Stimulated activated memory B cell treated with anti-CD40 and anti-IgM and Interleukin-4, amounts not matched to agents 10 μg/mL and 1 μg/mL and 100 μg/mL, for 72 hours (primary cell): ENCODE measurements at regions not wholly inside any gene's neighbourhood (a gene's known extent, or its start where the extent isn't known, plus 50 kb on each side); places are given as distances from the start of the nearest gene placed in this dataset.

Source experiments
- ATAC-seq: fragments of 150-1000 bp; cut with Tn5 transposase; 2 replicates; pipeline ENCODE4 v1.10.0; 2021
- H3K27ac Mint-ChIP-seq: one replicate; pipeline ENCODE4 v1.8.0; 2022; ENCODE audit warnings: mild to moderate bottlenecking, mixed read lengths
- H3K27me3 Mint-ChIP-seq: one replicate; pipeline ENCODE4 v1.8.0; 2022; ENCODE audit warnings: mixed read lengths
- H3K36me3 Mint-ChIP-seq: one replicate; pipeline ENCODE4 v1.8.0; 2022; ENCODE audit warnings: mixed read lengths
- H3K4me1 Mint-ChIP-seq: one replicate; pipeline ENCODE4 v1.8.0; 2022; ENCODE audit warnings: mixed read lengths
- H3K4me3 Mint-ChIP-seq: one replicate; pipeline ENCODE4 v1.8.0; 2022; ENCODE audit warnings: mild to moderate bottlenecking, moderate library complexity, mixed read lengths
- H3K9me3 Mint-ChIP-seq: one replicate; pipeline ENCODE4 v1.8.0; 2022; ENCODE audit warnings: mixed read lengths

DNA sequence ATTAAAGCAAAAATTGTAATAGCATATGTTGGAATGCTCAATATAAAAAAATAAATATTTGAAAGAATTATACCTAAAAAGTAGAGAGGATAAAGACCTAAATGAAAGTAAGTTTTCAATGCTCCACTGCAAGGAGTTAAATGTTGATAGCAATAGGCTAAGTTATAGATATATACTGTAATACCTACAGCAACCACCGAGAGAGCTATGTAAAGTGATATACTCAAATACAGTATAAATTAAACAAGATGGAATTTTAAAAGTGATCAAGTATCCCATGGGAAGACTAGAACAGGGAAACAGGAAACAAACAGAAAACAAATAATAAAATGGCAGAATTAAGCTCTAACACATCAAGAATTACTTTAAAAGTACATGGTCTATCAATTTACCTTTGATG, 73.9 kb downstream of the CASP3 start:
- Mint-ChIP-seq H3K27ac (no peak overlapping the region), H3K27me3 (no peaks in the 10 kb centered on the region)
- no peak for ATAC-seq

DNA sequence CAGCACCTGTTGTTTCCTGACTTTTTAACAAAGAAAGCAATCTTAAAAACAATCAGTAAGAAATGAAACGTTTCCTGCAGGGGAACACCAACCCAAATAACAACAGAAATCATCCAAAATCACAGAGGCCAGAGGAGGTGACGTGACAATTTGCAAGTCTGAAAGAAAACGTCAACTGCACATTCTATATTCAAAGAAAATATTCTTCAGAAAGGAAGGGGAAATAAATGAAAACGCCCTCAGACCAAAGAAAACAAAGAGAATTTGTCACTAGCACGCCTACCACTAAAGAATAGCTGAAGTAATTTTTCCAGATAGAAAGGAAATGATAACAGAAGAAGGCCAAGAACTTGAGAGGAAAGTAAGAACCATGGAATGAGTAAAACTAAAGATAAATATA, 74.4 kb downstream of the CASP3 start:
- peaks cover 3% of the 10 kb centered on the region for H3K9me3 Mint-ChIP-seq
- ATAC-seq: no peak
- H3K27ac Mint-ChIP-seq: no peak overlapping the region
- H3K4me1 Mint-ChIP-seq: peaks cover under 1% of the 10 kb centered on the region
- H3K27me3 Mint-ChIP-seq: no peaks in the 10 kb centered on the region
- no peaks in the 10 kb centered on the region for H3K36me3 Mint-ChIP-seq
- no peak overlapping the region for H3K4me3 Mint-ChIP-seq

More for the DNA sequence above, 73.9 kb downstream of the CASP3 start:
- no peaks in the 10 kb centered on the region for H3K36me3 Mint-ChIP-seq
- no peak overlapping the region for H3K4me3 Mint-ChIP-seq
- H3K4me1 Mint-ChIP-seq: no peaks in the 10 kb centered on the region
- peaks cover 5% of the 10 kb centered on the region for H3K9me3 Mint-ChIP-seq

DNA sequence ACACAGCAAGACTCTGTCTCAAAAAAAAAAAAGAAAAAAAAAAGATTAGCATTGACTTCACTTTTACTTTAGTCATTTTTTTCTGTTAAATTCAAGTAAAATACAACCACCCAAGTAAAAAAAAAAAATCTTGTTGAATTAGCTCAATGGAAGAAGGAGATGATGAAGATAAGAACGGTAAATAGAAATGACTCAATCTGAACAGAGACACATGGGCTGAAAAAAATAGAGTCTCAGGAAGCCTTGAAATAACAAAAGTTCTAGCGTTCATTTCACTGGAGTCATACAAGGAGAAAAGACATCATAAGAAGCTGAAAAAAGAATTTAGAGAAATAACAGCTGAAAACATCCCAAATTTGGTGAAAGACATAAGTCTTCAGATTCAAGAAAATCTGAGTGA, 75.5 kb downstream of the CASP3 start:
- no peak overlapping the region for H3K4me3 Mint-ChIP-seq
- H3K27me3 Mint-ChIP-seq: no peaks in the 10 kb centered on the region
- H3K4me1 Mint-ChIP-seq: peaks cover 11% of the 10 kb centered on the region
- ATAC-seq: no peak
- no peaks in the 10 kb centered on the region for H3K36me3 Mint-ChIP-seq
- H3K27ac Mint-ChIP-seq: no peak overlapping the region
- H3K9me3 Mint-ChIP-seq: no peaks in the 10 kb centered on the region

DNA sequence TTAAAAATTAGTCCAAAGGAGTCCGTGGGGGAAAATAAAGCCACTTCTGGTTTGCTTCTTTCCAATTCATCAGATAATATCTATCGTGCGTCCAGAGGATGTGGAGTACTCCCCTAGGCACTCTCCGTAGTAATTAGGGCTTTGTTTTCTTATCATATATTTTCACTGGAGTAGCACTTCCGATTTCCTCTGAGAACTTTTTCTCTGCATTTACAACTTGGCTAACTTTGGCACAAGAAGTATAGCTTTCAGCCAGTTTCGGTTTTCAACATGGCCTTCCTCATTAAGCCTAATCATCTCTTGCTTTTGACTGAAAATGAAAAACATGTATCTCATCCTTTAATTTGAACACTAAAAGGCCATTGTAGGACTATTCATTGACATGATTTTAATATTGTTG, 80.5 kb downstream of the CASP3 start:
- no peaks in the 10 kb centered on the region for H3K36me3 Mint-ChIP-seq
- H3K27me3 Mint-ChIP-seq: no peaks in the 10 kb centered on the region
- peaks cover 17% of the 10 kb centered on the region for H3K4me1 Mint-ChIP-seq
- no peak overlapping the region for H3K4me3 Mint-ChIP-seq
- no peak for ATAC-seq
- no peaks in the 10 kb centered on the region for H3K9me3 Mint-ChIP-seq
- H3K27ac Mint-ChIP-seq: peak overlapping the region; percentile 71

DNA sequence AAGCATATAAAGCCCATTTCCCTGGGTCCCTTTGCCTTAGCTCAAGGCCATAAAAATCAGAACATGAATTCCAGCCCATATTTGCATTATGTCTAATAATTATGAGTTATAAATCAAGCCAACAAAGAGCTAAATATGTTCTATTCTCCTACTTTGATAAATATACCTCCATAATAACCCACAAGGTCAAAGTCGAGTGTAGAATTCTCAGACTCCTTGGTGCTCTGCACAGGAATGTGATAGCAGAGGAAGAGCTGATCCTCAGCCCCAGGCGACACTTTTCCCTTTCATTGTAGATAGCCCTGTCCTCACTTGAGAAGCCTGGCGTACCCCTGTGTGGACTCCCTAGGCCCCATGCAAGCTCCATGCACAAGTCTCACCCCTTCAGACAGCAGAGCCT, 85.6 kb downstream of the CASP3 start:
- Mint-ChIP-seq H3K27ac (no peak overlapping the region), H3K4me1 (peaks cover 5% of the 10 kb centered on the region), H3K36me3 (no peaks in the 10 kb centered on the region), H3K27me3 (no peaks in the 10 kb centered on the region), H3K9me3 (no peaks in the 10 kb centered on the region), H3K4me3 (no peak overlapping the region)
- ATAC-seq: no peak

DNA sequence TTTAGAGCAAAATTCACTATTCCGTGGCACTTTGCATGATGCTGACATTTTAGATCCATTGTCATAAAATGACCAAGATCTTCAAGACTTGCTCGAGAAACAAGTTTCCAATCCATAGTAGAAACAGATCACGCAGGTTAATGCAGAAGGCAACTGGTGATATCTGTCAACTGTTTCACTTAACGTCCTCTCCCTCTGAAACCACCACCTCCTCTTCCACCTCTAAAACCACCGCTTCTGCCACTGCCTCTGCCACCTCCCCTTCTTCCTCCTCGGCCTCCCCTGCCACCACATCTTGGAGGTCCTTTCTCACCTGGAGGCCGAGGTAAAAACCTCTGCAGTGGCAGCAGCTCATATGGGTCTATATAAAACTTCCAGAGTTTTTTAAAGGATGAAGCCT, 84.6 kb upstream of the IRF2 start:
- no peaks in the 10 kb centered on the region for H3K36me3 Mint-ChIP-seq
- H3K27me3 Mint-ChIP-seq: peaks cover 3% of the 10 kb centered on the region
- no peaks in the 10 kb centered on the region for H3K9me3 Mint-ChIP-seq
- no peak overlapping the region for H3K27ac Mint-ChIP-seq
- H3K4me3 Mint-ChIP-seq: no peak overlapping the region
- no peak for ATAC-seq
- no peaks in the 10 kb centered on the region for H3K4me1 Mint-ChIP-seq

DNA sequence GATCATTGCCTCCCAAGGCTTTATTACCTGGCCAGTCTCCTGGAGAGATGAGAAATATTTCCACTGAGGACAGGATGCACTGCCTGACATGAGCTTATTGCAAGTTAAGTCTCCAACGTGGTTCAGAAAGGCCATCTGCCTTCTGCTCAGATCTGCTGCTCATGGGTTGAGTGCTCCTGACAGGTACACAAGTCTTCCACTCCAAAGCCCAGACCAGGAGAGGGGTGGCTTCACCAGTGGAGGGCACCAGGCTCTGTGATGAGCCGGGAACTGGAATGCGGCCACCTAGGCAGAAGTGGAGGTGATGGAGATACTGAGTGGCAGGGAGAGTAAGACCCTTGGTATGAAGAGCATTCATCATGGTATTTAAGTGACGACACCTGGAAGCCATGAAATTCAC, 79.5 kb upstream of the IRF2 start:
- no peaks in the 10 kb centered on the region for H3K9me3 Mint-ChIP-seq
- peaks cover 13% of the 10 kb centered on the region for H3K27me3 Mint-ChIP-seq
- no peak overlapping the region for H3K4me3 Mint-ChIP-seq
- H3K36me3 Mint-ChIP-seq: no peaks in the 10 kb centered on the region
- peaks cover 5% of the 10 kb centered on the region for H3K4me1 Mint-ChIP-seq
- no peak overlapping the region for H3K27ac Mint-ChIP-seq
- no peak for ATAC-seq

DNA sequence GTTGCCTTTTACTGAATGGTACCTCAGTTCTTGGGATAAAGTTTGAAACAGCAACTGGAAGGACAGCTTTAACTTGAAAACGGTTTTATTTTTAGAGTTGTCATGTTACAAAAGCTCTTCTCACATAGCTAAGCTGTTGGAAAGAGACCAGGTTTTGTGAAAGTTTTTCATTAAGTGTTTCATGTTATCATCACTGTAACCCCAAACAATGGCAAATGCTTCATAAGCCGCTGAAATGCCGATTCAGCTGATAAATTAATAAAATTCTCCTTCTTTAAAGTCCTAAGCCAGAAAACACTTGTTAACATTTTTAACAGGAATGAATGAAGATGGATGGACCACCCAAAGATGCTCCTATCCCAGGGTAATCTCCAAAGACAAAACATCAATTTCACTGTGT, 76.1 kb upstream of the IRF2 start:
- H3K4me1 Mint-ChIP-seq: peaks cover 14% of the 10 kb centered on the region
- no peak for ATAC-seq

DNA sequence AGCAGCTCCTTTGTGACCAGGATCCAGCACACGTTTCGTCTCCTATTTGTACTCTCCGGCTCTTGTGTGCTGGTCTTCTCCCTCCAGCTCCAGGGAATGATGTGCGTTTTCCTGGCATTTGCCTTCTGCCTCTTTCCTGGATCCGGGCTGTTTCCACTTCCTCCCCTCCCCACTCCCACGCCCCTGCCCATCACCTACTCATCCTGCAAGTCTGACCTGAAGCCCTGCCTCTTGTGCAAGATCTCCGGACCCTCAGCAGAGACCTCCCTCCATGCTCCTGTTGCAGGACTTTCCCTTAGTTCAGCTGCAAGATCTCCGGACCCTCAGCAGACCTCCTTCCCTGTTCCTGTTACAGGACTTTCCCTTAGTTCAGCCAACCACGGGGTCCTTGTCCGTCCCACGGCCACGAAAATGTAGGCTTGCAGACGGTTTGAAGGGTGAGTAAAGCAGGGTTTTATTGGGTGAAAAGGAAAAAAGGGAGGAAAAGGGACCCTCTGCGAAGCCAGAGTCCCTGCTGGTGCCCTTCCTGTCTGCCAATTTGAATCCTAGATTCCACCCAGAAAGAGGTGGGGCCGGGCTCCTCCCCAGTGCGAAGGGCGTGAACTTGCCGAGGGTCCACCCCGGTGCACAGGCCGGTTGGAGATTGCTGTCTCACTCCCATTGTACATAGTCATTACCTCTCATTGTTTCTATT, 74.4 kb upstream of the IRF2 start:
- H3K4me1 Mint-ChIP-seq: peaks cover 14% of the 10 kb centered on the region
- H3K27ac Mint-ChIP-seq: no peak overlapping the region
- H3K4me3 Mint-ChIP-seq: peak overlapping the region; percentile 41
- no peak for ATAC-seq
- peaks cover 14% of the 10 kb centered on the region for H3K27me3 Mint-ChIP-seq
- no peaks in the 10 kb centered on the region for H3K36me3 Mint-ChIP-seq
- no peaks in the 10 kb centered on the region for H3K9me3 Mint-ChIP-seq

More for the DNA sequence above, 76.1 kb upstream of the IRF2 start:
- peaks cover 18% of the 10 kb centered on the region for H3K27me3 Mint-ChIP-seq
- H3K4me3 Mint-ChIP-seq: no peak overlapping the region
- H3K36me3 Mint-ChIP-seq: no peaks in the 10 kb centered on the region
- no peak overlapping the region for H3K27ac Mint-ChIP-seq
- H3K9me3 Mint-ChIP-seq: no peaks in the 10 kb centered on the region

DNA sequence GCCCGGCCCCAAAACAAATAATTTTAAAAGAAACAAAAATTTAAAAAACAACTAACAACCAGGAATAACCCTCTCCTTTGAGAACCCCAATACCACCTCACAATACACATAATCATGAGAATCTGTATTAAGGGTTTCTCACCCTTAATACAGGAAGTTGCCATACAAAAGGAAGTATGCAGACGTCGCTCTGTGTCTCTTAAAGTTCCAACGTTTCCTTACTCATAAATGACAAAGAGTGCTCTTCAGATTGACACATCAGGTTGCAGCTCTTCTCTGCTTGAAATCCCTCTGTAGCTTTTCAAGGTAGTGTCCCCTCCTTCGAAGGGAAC, 73.9 kb upstream of the IRF2 start:
- H3K27ac Mint-ChIP-seq: no peak overlapping the region
- ATAC-seq: no peak

DNA sequence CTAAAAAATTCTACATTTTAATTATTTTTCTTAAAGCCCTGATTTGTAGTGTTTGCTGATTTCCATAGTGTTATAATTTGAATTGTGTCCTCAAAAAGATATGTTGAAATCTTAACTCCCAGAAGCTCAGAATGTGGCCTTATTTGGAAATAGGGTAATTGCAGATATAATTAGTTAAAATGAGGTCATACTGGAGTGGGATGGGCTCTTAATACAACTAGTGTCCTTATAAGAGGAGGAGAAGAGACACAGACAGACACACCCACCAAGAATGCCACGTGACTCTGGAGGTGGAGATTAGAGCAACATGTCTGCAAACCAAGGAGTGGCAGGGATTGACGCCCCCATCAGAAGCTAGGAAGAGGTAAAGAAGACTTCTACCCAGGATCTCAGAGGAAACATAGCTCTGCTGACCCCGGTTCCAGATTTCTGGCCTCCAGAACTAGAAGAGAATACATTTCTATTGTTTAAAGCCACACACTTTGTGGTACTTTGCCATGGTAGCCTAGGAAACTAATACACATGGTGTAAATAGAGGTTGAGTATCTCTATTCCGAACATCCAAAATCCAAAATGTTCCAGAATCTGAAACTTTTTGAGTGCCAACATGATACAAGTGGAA, 70.5 kb upstream of the IRF2 start:
- H3K27ac Mint-ChIP-seq: no peak overlapping the region
- H3K4me3 Mint-ChIP-seq: no peak overlapping the region
- H3K27me3 Mint-ChIP-seq: peaks cover 11% of the 10 kb centered on the region
- H3K9me3 Mint-ChIP-seq: no peaks in the 10 kb centered on the region
- peaks cover 14% of the 10 kb centered on the region for H3K4me1 Mint-ChIP-seq
- no peak for ATAC-seq
- H3K36me3 Mint-ChIP-seq: no peaks in the 10 kb centered on the region

More for the DNA sequence above, 73.9 kb upstream of the IRF2 start:
- H3K27me3 Mint-ChIP-seq: peaks cover 11% of the 10 kb centered on the region
- no peaks in the 10 kb centered on the region for H3K9me3 Mint-ChIP-seq
- H3K4me3 Mint-ChIP-seq: no peak overlapping the region
- H3K36me3 Mint-ChIP-seq: no peaks in the 10 kb centered on the region
- peaks cover 14% of the 10 kb centered on the region for H3K4me1 Mint-ChIP-seq

DNA sequence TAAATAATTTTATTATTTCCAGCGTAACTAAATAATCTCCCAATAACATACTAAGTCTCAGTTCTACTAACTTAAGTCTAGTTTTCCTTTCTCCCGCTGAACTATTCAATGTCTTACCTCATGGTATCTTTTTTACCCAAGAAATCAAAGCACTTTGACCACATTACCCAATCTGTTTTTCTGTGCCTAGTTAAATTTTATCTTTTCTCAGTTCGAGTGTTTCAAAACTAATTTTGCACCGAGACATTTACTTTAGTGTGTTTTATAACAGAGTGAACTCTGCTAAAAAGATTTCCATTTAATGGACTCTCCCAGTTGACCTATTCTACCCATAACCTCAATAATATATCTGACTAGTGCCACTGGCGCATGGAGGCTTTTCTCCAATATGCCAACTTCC, 67.6 kb upstream of the IRF2 start:
- Mint-ChIP-seq H3K4me3 (no peak overlapping the region), H3K36me3 (no peaks in the 10 kb centered on the region), H3K9me3 (no peaks in the 10 kb centered on the region), H3K27ac (no peak overlapping the region), H3K27me3 (no peaks in the 10 kb centered on the region), H3K4me1 (peaks cover 7% of the 10 kb centered on the region)
- no peak for ATAC-seq

DNA sequence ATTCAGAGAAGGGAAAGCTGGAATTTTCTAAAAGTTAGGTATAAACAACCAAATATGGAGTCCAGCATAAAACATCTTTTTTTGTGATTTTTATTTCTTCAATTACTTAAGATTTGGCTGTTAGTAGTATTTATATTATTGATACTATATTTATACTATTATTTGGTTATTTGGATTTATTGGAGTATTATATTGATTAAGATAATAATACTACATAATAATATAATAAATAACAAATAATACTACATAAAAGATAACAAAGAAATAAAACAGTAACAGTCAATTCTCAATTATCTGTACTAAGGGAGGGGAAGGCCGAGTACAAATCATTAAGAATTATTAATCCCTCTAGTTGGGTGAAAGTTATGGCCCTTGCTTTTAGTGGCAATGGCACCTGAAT, 66.0 kb upstream of the IRF2 start:
- Mint-ChIP-seq H3K4me3 (no peak overlapping the region), H3K4me1 (peaks cover 22% of the 10 kb centered on the region), H3K27me3 (no peaks in the 10 kb centered on the region), H3K9me3 (no peaks in the 10 kb centered on the region), H3K27ac (no peak overlapping the region), H3K36me3 (no peaks in the 10 kb centered on the region)
- no peak for ATAC-seq

DNA sequence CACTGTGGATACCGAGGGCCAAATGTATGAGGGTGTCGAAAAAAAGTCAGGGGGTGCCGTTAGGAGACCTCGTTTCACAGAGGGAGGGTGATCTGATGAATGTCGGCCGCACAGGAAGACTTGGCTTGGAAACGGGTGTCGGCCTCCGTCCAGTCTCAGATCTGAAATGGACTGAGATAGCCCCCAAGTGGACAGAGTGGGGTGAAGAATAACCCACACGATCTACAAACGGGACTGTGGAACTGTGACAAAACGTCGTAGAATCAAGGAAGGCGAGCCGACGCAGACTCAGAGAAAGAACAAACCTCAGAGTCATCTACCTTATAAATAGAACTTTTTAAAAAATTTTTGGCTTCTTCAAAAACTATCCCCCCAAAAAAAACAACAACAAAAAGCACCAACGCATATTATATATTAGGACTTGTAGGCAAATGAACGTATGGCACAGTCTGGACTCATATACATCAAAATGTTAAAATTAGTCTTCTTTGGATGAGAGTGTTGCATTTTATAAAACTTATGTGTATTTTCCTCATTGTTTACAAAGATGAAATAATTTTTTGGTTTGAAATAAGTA, 63.8 kb upstream of the IRF2 start:
- peaks cover 44% of the 10 kb centered on the region for H3K4me1 Mint-ChIP-seq

DNA sequence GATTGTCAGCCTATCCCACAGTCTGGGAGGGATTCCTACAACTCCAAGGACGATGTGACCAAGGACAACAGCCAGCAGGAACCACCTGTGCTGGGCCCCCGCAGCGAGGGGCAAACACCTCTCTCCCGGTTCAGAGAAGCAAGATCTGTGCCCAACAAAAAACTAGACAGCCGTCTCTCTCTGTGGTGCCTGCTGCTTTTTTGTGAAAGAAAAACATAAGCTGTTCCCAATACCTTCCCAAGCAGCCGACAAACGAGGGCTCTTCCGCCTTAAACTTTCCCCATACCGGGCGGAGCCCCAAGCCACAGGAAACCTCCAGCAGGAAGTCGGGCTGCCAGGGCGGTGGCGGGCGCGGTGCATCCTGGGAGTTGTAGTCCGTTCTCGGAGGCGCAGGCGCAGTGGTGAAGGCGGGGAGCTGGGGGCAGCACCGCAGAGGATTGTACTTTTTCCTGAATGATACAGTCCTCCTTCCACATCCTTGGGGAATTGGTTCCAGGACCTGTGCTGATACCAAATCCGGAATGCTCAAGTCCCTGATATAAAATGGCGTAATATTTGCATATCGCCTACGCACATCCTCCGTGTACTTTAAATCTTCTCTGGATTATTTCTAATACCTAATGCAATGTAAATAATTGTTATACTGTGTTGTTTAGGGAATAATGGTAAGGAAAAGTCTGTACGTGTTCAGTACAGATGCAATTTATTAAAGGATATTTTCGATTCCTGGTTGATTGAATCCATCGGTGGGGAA, 63.1 kb upstream of the IRF2 start:
- Mint-ChIP-seq H3K4me3 (peak overlapping the region; percentile 85), H3K36me3 (no peaks in the 10 kb centered on the region), H3K27me3 (no peaks in the 10 kb centered on the region), H3K4me1 (peaks cover 51% of the 10 kb centered on the region), H3K9me3 (no peaks in the 10 kb centered on the region), H3K27ac (peak overlapping the region; percentile 95)
- ATAC-seq: peak; percentile 92

More for the DNA sequence above, 63.8 kb upstream of the IRF2 start:
- ATAC-seq: peak; percentile 88
- peak overlapping the region; percentile 95 for H3K27ac Mint-ChIP-seq
- H3K4me3 Mint-ChIP-seq: peak overlapping the region; percentile 85
- H3K9me3 Mint-ChIP-seq: no peaks in the 10 kb centered on the region
- H3K27me3 Mint-ChIP-seq: no peaks in the 10 kb centered on the region
- no peaks in the 10 kb centered on the region for H3K36me3 Mint-ChIP-seq
